ENCODE measurements at regions not wholly inside any gene's neighbourhood (a gene's known extent, or its start where the extent isn't known, plus 50 kb on each side); places are given as distances from the start of the nearest gene placed in this dataset.

- no peaks in the 10 kb centered on the region for H3K36me3 ChIP-seq (ENCODE audit: control insufficient read depth in 1 of 2, insufficient read depth in 2 of 2, low read length in 2 of 2)
- no peak overlapping the region for H4K12ac ChIP-seq (ENCODE audit: low read depth, low read length)
- H3K27me3 ChIP-seq (ENCODE audit: insufficient read depth, low read length) = no peaks in the 10 kb centered on the region
- no peak overlapping the region for H3K4ac ChIP-seq (ENCODE audit: low read depth, low read length)
- H3K79me1 ChIP-seq (ENCODE audit: low read length) = no peaks in the 10 kb centered on the region
- H2BK12ac ChIP-seq (ENCODE audit: low read length) = no peak overlapping the region
- no peak overlapping the region for H2BK120ac ChIP-seq (ENCODE audit: insufficient read depth, low read length, poor library complexity)
- no peak overlapping the region for H4K8ac ChIP-seq (ENCODE audit: low read depth, low read length)
- H3K23ac ChIP-seq (ENCODE audit: low read length) = no peak overlapping the region
- DNase-seq = no peak
- no CpG with 5 or more reads among the region's 3 CpGs for WGBS (ENCODE audit: extremely low coverage, insufficient coverage, insufficient read length)
- no peak overlapping the region for H2AK5ac ChIP-seq (ENCODE audit: low read length)
- H3K14ac ChIP-seq (ENCODE audit: low read length) = no peak overlapping the region
- no peak overlapping the region for H3K27ac ChIP-seq (ENCODE audit: low read depth, low read length)
- H3K4me1 ChIP-seq (ENCODE audit: control insufficient read depth in 1 of 2, insufficient read depth in 2 of 2, low read length in 2 of 2) = peaks cover 0 to 4% of the 10 kb centered on the region in 2 experiments
- no peaks in the 10 kb centered on the region for H3K9me3 ChIP-seq (ENCODE audit: insufficient read depth, low read depth, low read length)
- no peak overlapping the region for H2BK5ac ChIP-seq (ENCODE audit: low read depth, low read length, poor library complexity)
- no peak overlapping the region for H3K4me2 ChIP-seq (ENCODE audit: low read length)
- H3K18ac ChIP-seq (ENCODE audit: low read length) = no peak overlapping the region
- no peak overlapping the region for H2AFZ ChIP-seq (ENCODE audit: insufficient read depth, low read length, poor library complexity)
- H3K9ac ChIP-seq (ENCODE audit: low read length) = no peak overlapping the region
- H3K4me3 ChIP-seq (ENCODE audit: low read depth, low read length) = no peak overlapping the region
- no peaks in the 10 kb centered on the region for H3K79me2 ChIP-seq (ENCODE audit: control insufficient read depth, insufficient read depth, low read length, poor library complexity)
- no peak overlapping the region for H4K91ac ChIP-seq (ENCODE audit: low read depth, low read length)
These were observed 119.1 kb downstream of the WT1 start for GRCh38 chr11:32316232-32316631.

- no peak overlapping the region for H4K91ac ChIP-seq (ENCODE audit: low read depth, low read length)
- no peak overlapping the region for H4K8ac ChIP-seq (ENCODE audit: low read depth, low read length)
- no peaks in the 10 kb centered on the region for H3K36me3 ChIP-seq (ENCODE audit: control insufficient read depth in 1 of 2, insufficient read depth in 2 of 2, low read length in 2 of 2)
- no peak overlapping the region for H3K9ac ChIP-seq (ENCODE audit: low read length)
- no CpG with 5 or more reads among the region's 4 CpGs for WGBS (ENCODE audit: extremely low coverage, insufficient coverage, insufficient read length)
- H3K27me3 ChIP-seq (ENCODE audit: insufficient read depth, low read length) = no peaks in the 10 kb centered on the region
- H3K14ac ChIP-seq (ENCODE audit: low read length) = no peak overlapping the region
- H3K4me3 ChIP-seq (ENCODE audit: low read depth, low read length) = no peak overlapping the region
- no peak overlapping the region for H3K18ac ChIP-seq (ENCODE audit: low read length)
- H2AFZ ChIP-seq (ENCODE audit: insufficient read depth, low read length, poor library complexity) = no peak overlapping the region
- no peaks in the 10 kb centered on the region for H3K79me1 ChIP-seq (ENCODE audit: low read length)
- H3K27ac ChIP-seq (ENCODE audit: low read depth, low read length) = no peak overlapping the region
- H3K9me3 ChIP-seq (ENCODE audit: insufficient read depth, low read depth, low read length) = no peaks in the 10 kb centered on the region
- H3K79me2 ChIP-seq (ENCODE audit: control insufficient read depth, insufficient read depth, low read length, poor library complexity) = no peaks in the 10 kb centered on the region
- H2BK5ac ChIP-seq (ENCODE audit: low read depth, low read length, poor library complexity) = no peak overlapping the region
- no peak overlapping the region for H2BK120ac ChIP-seq (ENCODE audit: insufficient read depth, low read length, poor library complexity)
- H2AK5ac ChIP-seq (ENCODE audit: low read length) = no peak overlapping the region
- peaks cover 0 to 4% of the 10 kb centered on the region in 2 experiments for H3K4me1 ChIP-seq (ENCODE audit: control insufficient read depth in 1 of 2, insufficient read depth in 2 of 2, low read length in 2 of 2)
- H4K12ac ChIP-seq (ENCODE audit: low read depth, low read length) = no peak overlapping the region
- no peak overlapping the region for H3K4ac ChIP-seq (ENCODE audit: low read depth, low read length)
- no peak overlapping the region for H2BK12ac ChIP-seq (ENCODE audit: low read length)
- DNase-seq = no peak
- H3K23ac ChIP-seq (ENCODE audit: low read length) = no peak overlapping the region
- no peak overlapping the region for H3K4me2 ChIP-seq (ENCODE audit: low read length)
These were observed 118.3 kb downstream of the WT1 start for GRCh38 chr11:32316858-32317642.

- no peaks in the 10 kb centered on the region for H3K36me3 ChIP-seq (ENCODE audit: control insufficient read depth in 1 of 2, insufficient read depth in 2 of 2, low read length in 2 of 2)
- no peak overlapping the region for H3K4me2 ChIP-seq (ENCODE audit: low read length)
- no peak overlapping the region for H3K23ac ChIP-seq (ENCODE audit: low read length)
- no peak overlapping the region for H3K4me3 ChIP-seq (ENCODE audit: low read depth, low read length)
- H3K18ac ChIP-seq (ENCODE audit: low read length) = no peak overlapping the region
- no peak overlapping the region for H4K91ac ChIP-seq (ENCODE audit: low read depth, low read length)
- H3K79me2 ChIP-seq (ENCODE audit: control insufficient read depth, insufficient read depth, low read length, poor library complexity) = no peaks in the 10 kb centered on the region
- H3K4ac ChIP-seq (ENCODE audit: low read depth, low read length) = no peak overlapping the region
- H3K14ac ChIP-seq (ENCODE audit: low read length) = no peak overlapping the region
- H4K12ac ChIP-seq (ENCODE audit: low read depth, low read length) = no peak overlapping the region
- no peaks in the 10 kb centered on the region for H3K9me3 ChIP-seq (ENCODE audit: insufficient read depth, low read depth, low read length)
- H2BK120ac ChIP-seq (ENCODE audit: insufficient read depth, low read length, poor library complexity) = no peak overlapping the region
- no peak overlapping the region for H3K9ac ChIP-seq (ENCODE audit: low read length)
- no peak overlapping the region for H2BK12ac ChIP-seq (ENCODE audit: low read length)
- H3K79me1 ChIP-seq (ENCODE audit: low read length) = no peaks in the 10 kb centered on the region
- no peaks in the 10 kb centered on the region for H3K27me3 ChIP-seq (ENCODE audit: insufficient read depth, low read length)
- no peak for DNase-seq
- WGBS (ENCODE audit: extremely low coverage, insufficient coverage, insufficient read length) = no CpG with 5 or more reads among the region's 1 CpG
- H3K27ac ChIP-seq (ENCODE audit: low read depth, low read length) = no peak overlapping the region
- no peak overlapping the region for H2BK5ac ChIP-seq (ENCODE audit: low read depth, low read length, poor library complexity)
- H2AK5ac ChIP-seq (ENCODE audit: low read length) = no peak overlapping the region
- H3K4me1 ChIP-seq (ENCODE audit: control insufficient read depth in 1 of 2, insufficient read depth in 2 of 2, low read length in 2 of 2) = peaks cover 0 to 4% of the 10 kb centered on the region in 2 experiments
- no peak overlapping the region for H4K8ac ChIP-seq (ENCODE audit: low read depth, low read length)
- no peak overlapping the region for H2AFZ ChIP-seq (ENCODE audit: insufficient read depth, low read length, poor library complexity)
These were observed 117.7 kb downstream of the WT1 start for GRCh38 chr11:32317643-32318042.

- H4K12ac ChIP-seq (ENCODE audit: low read depth, low read length) = no peak overlapping the region
- no peak overlapping the region for H2BK5ac ChIP-seq (ENCODE audit: low read depth, low read length, poor library complexity)
- H3K9me3 ChIP-seq (ENCODE audit: insufficient read depth, low read depth, low read length) = no peaks in the 10 kb centered on the region
- H2BK12ac ChIP-seq (ENCODE audit: low read length) = no peak overlapping the region
- no peaks in the 10 kb centered on the region for H3K36me3 ChIP-seq (ENCODE audit: control insufficient read depth in 1 of 2, insufficient read depth in 2 of 2, low read length in 2 of 2)
- DNase-seq = no peak
- no peak overlapping the region for H2BK120ac ChIP-seq (ENCODE audit: insufficient read depth, low read length, poor library complexity)
- no peak overlapping the region for H2AFZ ChIP-seq (ENCODE audit: insufficient read depth, low read length, poor library complexity)
- H4K8ac ChIP-seq (ENCODE audit: low read depth, low read length) = no peak overlapping the region
- no peak overlapping the region for H3K4me3 ChIP-seq (ENCODE audit: low read depth, low read length)
- H3K9ac ChIP-seq (ENCODE audit: low read length) = no peak overlapping the region
- no peak overlapping the region for H4K91ac ChIP-seq (ENCODE audit: low read depth, low read length)
- H3K79me2 ChIP-seq (ENCODE audit: control insufficient read depth, insufficient read depth, low read length, poor library complexity) = no peaks in the 10 kb centered on the region
- no peaks in the 10 kb centered on the region for H3K79me1 ChIP-seq (ENCODE audit: low read length)
- H2AK5ac ChIP-seq (ENCODE audit: low read length) = no peak overlapping the region
- H3K14ac ChIP-seq (ENCODE audit: low read length) = no peak overlapping the region
- no peak overlapping the region for H3K18ac ChIP-seq (ENCODE audit: low read length)
- H3K4me2 ChIP-seq (ENCODE audit: low read length) = no peak overlapping the region
- no peaks in the 10 kb centered on the region for H3K27me3 ChIP-seq (ENCODE audit: insufficient read depth, low read length)
- no peak overlapping the region for H3K4ac ChIP-seq (ENCODE audit: low read depth, low read length)
- WGBS (ENCODE audit: extremely low coverage, insufficient coverage, insufficient read length) = no CpG with 5 or more reads among the region's 5 CpGs
- no peak overlapping the region for H3K23ac ChIP-seq (ENCODE audit: low read length)
- no peaks in the 10 kb centered on the region for H3K4me1 ChIP-seq (ENCODE audit: control insufficient read depth in 1 of 2, insufficient read depth in 2 of 2, low read length in 2 of 2)
- no peak overlapping the region for H3K27ac ChIP-seq (ENCODE audit: low read depth, low read length)
These were observed 117.0 kb downstream of the WT1 start for GRCh38 chr11:32318071-32319055.

All from trophoblast cell (in vitro differentiated cells and primary cell).